Adipocyte (in vitro differentiated cells): ENCODE measurements at regions not wholly inside any gene's neighbourhood (a gene's known extent, or its start where the extent isn't known, plus 50 kb on each side); places are given as distances from the start of the nearest gene placed in this dataset.

Experiments used
- DNase-seq: peaks from one replicate; pipeline ENCODE4 v3.0.0-alpha.2; 2015; ENCODE audit warnings: low read depth
- H3K27me3 ChIP-seq: replicated peaks from 2 replicates; pipeline ENCODE4 v1.7.0; 2013; ENCODE audit warnings: mild to moderate bottlenecking, low read length, moderate library complexity; ENCODE audit not compliant: control insufficient read depth, insufficient read depth
- H3K36me3 ChIP-seq: 2 replicates; pipeline ENCODE4 v1.7.0; 2013; ENCODE audit warnings: low read length, mild to moderate bottlenecking, moderate library complexity; ENCODE audit not compliant: control insufficient read depth, insufficient read depth, severe bottlenecking
- H3K4me1 ChIP-seq: 2 replicates; pipeline ENCODE4 v1.7.0; 2013; ENCODE audit warnings: mild to moderate bottlenecking, low read length, moderate library complexity; ENCODE audit not compliant: control insufficient read depth, insufficient read depth
- H3K4me3 ChIP-seq: 2 replicates; pipeline ENCODE4 v1.7.0; 2013; ENCODE audit warnings: mild to moderate bottlenecking, low read length, moderate library complexity
- H3K9ac ChIP-seq: 2 replicates; pipeline ENCODE4 v1.7.0; 2013; ENCODE audit warnings: mild to moderate bottlenecking, low read length, moderate library complexity
- H3K9me3 ChIP-seq: 2 replicates; pipeline ENCODE4 v1.7.0; 2013; ENCODE audit warnings: mild to moderate bottlenecking, low read length, moderate library complexity; ENCODE audit not compliant: control insufficient read depth

DNA sequence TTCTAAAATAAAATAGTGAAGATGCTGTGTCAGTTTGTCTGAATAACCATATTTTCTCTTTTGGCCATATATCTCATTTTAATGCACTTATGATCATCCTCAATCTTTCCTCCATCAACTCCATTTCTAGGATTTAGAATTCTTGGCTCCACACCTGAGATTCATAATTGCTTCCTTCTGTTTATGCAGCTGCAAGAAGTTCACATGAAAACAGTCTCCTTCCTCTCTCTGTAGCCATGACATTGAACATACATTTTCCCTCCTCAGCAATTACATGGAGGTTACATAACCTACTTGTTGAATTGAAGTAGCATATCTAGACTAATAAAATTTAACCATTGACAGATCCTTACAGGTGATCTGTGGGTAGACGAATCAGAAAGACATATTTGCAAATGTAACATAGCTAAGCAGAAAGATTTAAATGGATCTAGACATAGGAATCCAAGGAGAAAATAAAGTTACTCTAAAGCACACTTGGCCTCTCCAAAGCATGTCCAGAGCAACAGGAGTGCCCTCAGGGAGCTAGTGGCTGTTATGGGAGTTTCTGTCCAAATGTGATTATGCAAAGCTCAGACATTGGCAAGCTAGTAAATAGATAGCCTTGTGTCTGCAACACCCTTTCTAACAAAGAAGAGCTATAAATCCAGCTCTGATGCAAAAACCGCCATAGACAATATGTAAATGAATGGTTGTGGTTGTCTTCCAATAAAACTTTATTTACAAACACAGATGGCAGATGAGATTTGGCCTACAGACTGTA lies 119.9 kb upstream of the MPPED2 start:
- Histone ChIP-seq H3K9me3 (no peaks in the 10 kb centered on the region), H3K27me3 (no peaks in the 10 kb centered on the region), H3K4me1 (peaks cover 17% of the 10 kb centered on the region), H3K9ac (no peak overlapping the region), H3K36me3 (no peaks in the 10 kb centered on the region), H3K4me3 (no peak overlapping the region)
- no peak for DNase-seq

DNA sequence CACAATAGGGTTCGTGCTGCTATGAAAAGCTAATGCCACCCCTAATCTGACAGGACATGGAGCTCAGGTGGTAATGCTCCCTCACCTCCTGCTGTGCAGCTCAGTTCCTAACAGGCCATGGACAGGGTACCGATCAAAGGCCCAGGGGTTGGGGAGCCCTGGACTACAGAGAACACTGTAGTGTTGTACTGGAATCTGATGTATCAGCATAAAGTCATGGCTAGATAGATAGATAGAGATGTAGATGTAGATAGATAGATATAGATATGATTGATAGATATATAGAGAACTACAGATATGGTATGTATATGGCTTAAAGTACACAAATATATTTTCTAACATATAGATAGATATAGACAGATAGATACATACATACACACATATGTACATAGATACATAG lies 112.3 kb upstream of the MPPED2 start:
- Histone ChIP-seq H3K36me3 (no peaks in the 10 kb centered on the region), H3K4me3 (no peak overlapping the region), H3K4me1 (no peaks in the 10 kb centered on the region), H3K9ac (no peak overlapping the region), H3K27me3 (no peaks in the 10 kb centered on the region), H3K9me3 (no peaks in the 10 kb centered on the region)
- no peak for DNase-seq

DNA sequence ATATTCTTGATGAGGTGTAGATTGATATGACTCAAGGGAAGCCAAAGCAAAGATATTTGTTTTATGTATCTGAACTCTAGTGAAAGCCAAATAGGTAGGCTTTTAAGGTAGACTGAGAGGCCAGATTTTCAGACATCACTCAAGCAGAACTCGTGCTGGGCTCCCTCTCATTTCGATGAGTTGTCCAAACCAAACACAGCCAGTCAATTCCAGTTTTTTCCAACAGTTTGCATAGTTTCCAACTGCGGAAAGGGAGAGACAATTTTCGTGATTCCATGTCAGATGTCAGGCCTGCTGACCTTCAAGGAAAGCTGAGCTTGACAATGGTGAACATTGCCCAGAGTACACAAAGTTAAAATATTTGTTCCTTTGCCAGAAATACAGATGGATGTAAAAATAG lies 110.9 kb upstream of the MPPED2 start:
- no peaks in the 10 kb centered on the region for H3K27me3 ChIP-seq
- DNase-seq = no peak
- H3K36me3 ChIP-seq = no peaks in the 10 kb centered on the region
- H3K9me3 ChIP-seq = no peaks in the 10 kb centered on the region
- H3K4me3 ChIP-seq = no peak overlapping the region
- no peaks in the 10 kb centered on the region for H3K4me1 ChIP-seq
- no peak overlapping the region for H3K9ac ChIP-seq

DNA sequence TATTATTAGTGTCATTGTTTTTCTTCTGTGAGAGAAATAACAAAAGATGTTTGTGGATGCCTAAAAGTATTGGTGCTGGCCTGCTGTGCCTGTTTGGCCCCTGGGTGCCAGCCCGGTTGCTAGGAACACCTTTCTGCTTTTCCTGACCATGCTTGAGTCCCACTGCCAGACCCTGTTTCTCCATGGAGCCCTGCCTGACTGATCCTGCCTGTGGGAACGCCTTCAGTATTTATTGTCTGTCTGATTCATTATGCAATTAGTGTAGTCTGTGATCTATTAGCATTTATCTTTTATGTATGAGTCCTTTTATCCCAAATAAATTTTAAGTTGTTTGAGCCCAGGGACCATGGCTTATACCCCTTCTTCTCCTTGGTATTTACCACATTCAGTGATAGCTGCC lies 98.6 kb upstream of the MPPED2 start:
- Histone ChIP-seq H3K4me3 (no peak overlapping the region), H3K27me3 (no peaks in the 10 kb centered on the region)

DNA sequence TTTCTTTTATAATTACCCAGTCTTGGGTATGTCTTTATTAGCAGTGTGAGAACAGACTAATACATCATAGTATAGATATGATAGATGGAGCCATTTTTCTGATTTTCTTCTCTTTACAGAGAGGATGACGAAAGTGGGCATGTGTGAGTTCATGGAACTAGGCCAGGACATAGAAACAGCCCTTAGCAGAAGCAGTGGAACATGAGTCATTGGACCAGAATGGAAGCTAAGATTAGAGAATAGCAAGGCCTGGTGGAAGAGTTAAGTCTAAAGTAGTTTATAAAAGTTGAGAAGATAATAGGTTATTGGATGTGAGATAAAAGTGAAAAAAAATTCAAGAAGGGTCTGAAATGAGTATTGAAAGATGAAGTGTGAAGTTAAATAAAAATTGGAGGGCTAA lies 97.0 kb upstream of the MPPED2 start:
- no peaks in the 10 kb centered on the region for H3K9me3 ChIP-seq
- H3K4me1 ChIP-seq = no peaks in the 10 kb centered on the region
- no peak overlapping the region for H3K9ac ChIP-seq
- no peaks in the 10 kb centered on the region for H3K36me3 ChIP-seq
- no peaks in the 10 kb centered on the region for H3K27me3 ChIP-seq
- no peak overlapping the region for H3K4me3 ChIP-seq
- DNase-seq = no peak

More for the DNA sequence above, 98.6 kb upstream of the MPPED2 start:
- H3K4me1 ChIP-seq = no peaks in the 10 kb centered on the region
- no peaks in the 10 kb centered on the region for H3K36me3 ChIP-seq
- no peak overlapping the region for H3K9ac ChIP-seq
- peaks cover 3% of the 10 kb centered on the region for H3K9me3 ChIP-seq
- DNase-seq = no peak

DNA sequence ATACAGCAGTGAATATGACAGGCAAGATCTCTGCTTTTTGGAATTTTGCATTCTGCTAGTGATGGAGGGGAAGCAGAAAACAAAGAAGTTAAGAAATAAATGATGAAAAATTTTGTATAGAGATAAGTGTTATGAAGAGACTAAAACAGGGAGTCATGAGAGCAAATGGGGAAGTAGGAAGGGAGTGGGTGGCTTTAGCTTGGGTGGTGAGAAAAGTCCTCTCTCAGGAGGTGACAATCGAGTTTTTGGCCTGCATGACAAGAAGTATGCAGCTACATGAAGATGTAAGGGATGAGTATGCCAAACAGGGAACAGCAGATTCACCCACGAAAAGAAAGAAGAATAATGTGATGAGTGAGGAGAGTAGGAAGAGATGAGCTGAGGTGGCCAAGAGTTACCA lies 80.7 kb upstream of the MPPED2 start:
- H3K9ac ChIP-seq = no peak overlapping the region
- no peaks in the 10 kb centered on the region for H3K4me1 ChIP-seq
- no peaks in the 10 kb centered on the region for H3K36me3 ChIP-seq
- H3K27me3 ChIP-seq = no peaks in the 10 kb centered on the region
- H3K4me3 ChIP-seq = no peak overlapping the region
- no peak for DNase-seq
- H3K9me3 ChIP-seq = peaks cover 14% of the 10 kb centered on the region

DNA sequence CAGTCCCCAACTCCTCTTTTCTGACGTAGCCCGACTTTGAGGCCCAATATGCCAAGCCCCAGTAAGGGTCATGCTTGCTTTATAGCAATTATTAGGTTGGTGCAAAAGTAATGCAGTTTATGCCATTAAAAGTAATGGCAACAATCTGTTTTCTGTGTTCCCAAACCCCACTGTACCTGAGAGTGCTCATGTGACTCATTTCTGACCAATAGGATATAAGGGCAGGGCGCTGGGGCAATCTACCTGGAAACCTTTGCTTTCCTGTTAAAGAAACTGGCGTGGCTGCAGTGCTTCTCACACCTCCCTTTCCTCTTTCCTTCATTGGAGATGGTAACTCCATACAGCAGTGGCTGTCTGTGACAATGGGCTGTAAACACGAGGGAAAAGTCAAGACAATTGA lies 78.9 kb upstream of the MPPED2 start:
- H3K36me3 ChIP-seq = no peaks in the 10 kb centered on the region
- H3K9ac ChIP-seq = no peak overlapping the region
- peaks cover 14% of the 10 kb centered on the region for H3K9me3 ChIP-seq
- no peaks in the 10 kb centered on the region for H3K27me3 ChIP-seq
- DNase-seq = no peak
- no peaks in the 10 kb centered on the region for H3K4me1 ChIP-seq
- no peak overlapping the region for H3K4me3 ChIP-seq

DNA sequence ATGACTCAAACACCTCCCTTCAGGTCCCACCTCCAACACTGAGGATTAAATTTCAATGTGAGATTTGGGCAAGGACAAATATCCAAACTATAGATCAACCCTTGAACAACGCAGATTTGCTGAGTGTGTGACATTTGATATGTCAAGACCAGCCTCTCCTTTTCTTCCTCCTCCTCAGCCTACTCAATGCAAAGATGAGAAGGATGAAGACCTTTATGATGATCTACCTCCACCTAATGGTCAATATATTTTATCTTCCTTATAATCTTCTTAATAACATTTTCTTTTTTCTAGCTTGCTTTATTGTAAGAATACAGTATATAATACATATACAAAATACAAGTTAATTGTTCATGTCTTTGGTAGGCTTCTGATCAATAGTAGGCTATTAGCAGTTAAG lies 67.5 kb upstream of the MPPED2 start:
- Histone ChIP-seq H3K36me3 (no peaks in the 10 kb centered on the region), H3K4me3 (no peak overlapping the region), H3K9me3 (no peaks in the 10 kb centered on the region), H3K4me1 (no peaks in the 10 kb centered on the region), H3K27me3 (peaks cover 4% of the 10 kb centered on the region), H3K9ac (no peak overlapping the region)
- DNase-seq = no peak

DNA sequence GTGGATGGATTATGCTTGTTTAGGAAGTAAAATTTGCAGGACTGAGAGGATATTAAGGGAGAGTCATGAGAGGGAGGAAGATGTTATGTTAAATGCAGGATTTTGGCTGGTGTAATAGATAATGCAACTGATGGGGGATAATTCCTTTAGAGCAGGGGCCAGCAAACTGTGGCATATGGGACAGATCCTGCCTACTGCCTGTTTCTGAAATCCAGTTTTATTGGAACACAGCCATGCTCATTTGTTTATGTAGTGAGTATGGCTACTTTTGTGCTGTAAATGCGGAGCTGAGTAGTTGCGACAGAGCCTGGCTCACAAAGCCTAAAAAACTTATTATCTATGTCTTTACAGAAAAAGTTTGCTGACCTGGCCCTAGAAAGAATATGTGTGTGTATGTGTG lies 66.6 kb upstream of the MPPED2 start:
- Histone ChIP-seq H3K9ac (no peak overlapping the region), H3K9me3 (no peaks in the 10 kb centered on the region), H3K27me3 (peaks cover 4% of the 10 kb centered on the region), H3K4me1 (no peaks in the 10 kb centered on the region), H3K4me3 (no peak overlapping the region), H3K36me3 (no peaks in the 10 kb centered on the region)
- no peak for DNase-seq

DNA sequence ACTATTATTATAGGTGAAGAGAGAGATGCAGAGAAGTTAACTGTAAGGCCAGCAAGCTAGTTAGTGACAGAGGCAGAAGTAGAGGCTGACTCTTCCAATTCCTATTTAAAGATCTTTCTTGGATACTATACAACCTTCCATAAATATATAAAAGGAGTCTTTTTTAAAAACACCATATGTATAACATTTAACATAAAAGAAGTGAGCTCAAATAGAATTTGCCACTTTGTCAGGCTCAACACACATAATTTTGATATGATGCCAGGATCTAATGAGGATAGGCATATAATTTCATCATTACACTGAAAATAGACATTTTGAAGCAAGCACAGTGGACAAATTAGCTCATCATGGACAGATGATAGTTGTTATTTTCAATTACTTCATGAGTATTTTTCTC lies 64.1 kb upstream of the MPPED2 start:
- H3K36me3 ChIP-seq = no peaks in the 10 kb centered on the region
- peaks cover 4% of the 10 kb centered on the region for H3K27me3 ChIP-seq
- H3K9ac ChIP-seq = no peak overlapping the region
- no peaks in the 10 kb centered on the region for H3K4me1 ChIP-seq
- no peaks in the 10 kb centered on the region for H3K9me3 ChIP-seq
- no peak overlapping the region for H3K4me3 ChIP-seq
- no peak for DNase-seq
